Hepatocyte (in vitro differentiated cells): ENCODE measurements at regions not wholly inside any gene's neighbourhood (a gene's known extent, or its start where the extent isn't known, plus 50 kb on each side); places are given as distances from the start of the nearest gene placed in this dataset.

Experiments
- DNase-seq: peaks from one replicate; pipeline ENCODE4 v3.0.0-alpha.2; 2016; ENCODE audit warnings: low spot score
- H2AFZ ChIP-seq: fragments of 200-600 bp; sonication (generic); 2 replicates; pipeline ENCODE4 v1.6.0; 2016; ENCODE audit warnings: antibody characterized with exemption, mild to moderate bottlenecking
- H3K27ac ChIP-seq: fragments of 200-600 bp; sonication (generic); 2 replicates; pipeline ENCODE4 v1.5.1; 2016; ENCODE audit warnings: mild to moderate bottlenecking
- H3K27me3 ChIP-seq: fragments of 200-600 bp; sonication (generic); 2 replicates; pipeline ENCODE4 v1.6.1; 2016
- H3K36me3 ChIP-seq: fragments of 200-600 bp; sonication (generic); replicated peaks from 2 replicates; pipeline ENCODE4 v1.5.1; 2016; ENCODE audit warnings: low read depth; ENCODE audit not compliant: insufficient read depth
- H3K4me1 ChIP-seq: fragments of 200-600 bp; sonication (generic); 2 replicates; pipeline ENCODE4 v1.5.1; 2016; ENCODE audit warnings: mild to moderate bottlenecking, moderate library complexity; ENCODE audit not compliant: insufficient read depth
- H3K4me2 ChIP-seq: fragments of 200-600 bp; sonication (generic); 2 replicates; pipeline ENCODE4 v1.6.0; 2016
- H3K4me3 ChIP-seq: fragments of 200-600 bp; sonication (generic); 2 replicates; pipeline ENCODE4 v1.5.1; 2016; ENCODE audit warnings: mild to moderate bottlenecking
- H3K79me2 ChIP-seq: fragments of 200-600 bp; sonication (generic); 2 replicates; pipeline ENCODE4 v1.6.0; 2017; ENCODE audit warnings: mild to moderate bottlenecking
- H3K9me2 ChIP-seq: fragments of 200-600 bp; sonication (generic); replicated peaks from 2 replicates; pipeline ENCODE4 v1.6.0; 2017; ENCODE audit warnings: mild to moderate bottlenecking; ENCODE audit not compliant: insufficient read depth
- H3K9me3 ChIP-seq: fragments of 200-600 bp; sonication (generic); 2 replicates; pipeline ENCODE4 v1.5.1; 2016; ENCODE audit warnings: low read depth, mild to moderate bottlenecking
- H4K20me1 ChIP-seq: fragments of 200-600 bp; sonication (generic); 2 replicates; pipeline ENCODE4 v1.6.0; 2016; ENCODE audit warnings: mild to moderate bottlenecking; ENCODE audit not compliant: insufficient read depth, poor library complexity, severe bottlenecking
- EZH2 ChIP-seq: fragments of 200-600 bp; sonication (generic); IDR thresholded peaks from 2 replicates; pipeline ENCODE4 v1.6.1; 2016; ENCODE audit warnings: antibody characterized with exemption, mild to moderate bottlenecking, borderline replicate concordance
- EZH2phosphoT487 ChIP-seq: fragments of 200-600 bp; sonication (generic); IDR thresholded peaks from one replicate; pipeline ENCODE4 v1.6.1; 2018; ENCODE audit warnings: antibody characterized with exemption, mild to moderate bottlenecking, low read depth, moderate library complexity; ENCODE audit not compliant: unreplicated experiment, severe bottlenecking
- WGBS: methylation state at CpG from one replicate; pipeline ENCODE4 v1.1.6; 2016; ENCODE audit warnings: low lambda C conversion rate; ENCODE audit errors: missing lambda C conversion rate; 5-methylcytosine and 5-hydroxymethylcytosine counted together
- TF ChIP-seq, protein P1 (sequence below): fragments of 200-600 bp; sonication (generic); IDR thresholded peaks from 2 replicates; pipeline ENCODE4 v1.5.1; 2016; ENCODE audit warnings: antibody characterized with exemption, mild to moderate bottlenecking; ENCODE audit not compliant: poor library complexity

DNA sequence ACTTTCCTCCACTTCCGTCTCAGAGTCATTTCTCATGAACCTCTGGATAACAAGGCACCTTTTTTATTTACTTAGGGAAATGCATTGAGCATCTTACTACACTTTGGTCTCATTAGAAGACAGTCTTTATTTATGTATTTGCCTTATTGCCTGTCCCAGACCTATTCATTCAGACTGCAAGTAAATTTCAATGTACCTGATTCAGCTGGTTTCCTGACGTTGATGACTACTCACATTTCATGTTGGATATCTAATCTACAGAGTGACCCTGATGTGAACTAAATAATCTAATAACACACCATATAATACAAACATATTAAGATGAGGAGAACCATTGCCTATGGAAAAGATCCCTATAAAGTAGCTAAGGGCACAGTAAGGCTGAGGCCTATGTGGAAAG lies 267.7 kb downstream of the SLC6A15 start:
- H3K4me3 ChIP-seq = no peak overlapping the region
- H3K9me3 ChIP-seq = no peaks in the 10 kb centered on the region
- TF ChIP-seq EZH2phosphoT487 = no peak
- TF ChIP-seq, protein P1, sequence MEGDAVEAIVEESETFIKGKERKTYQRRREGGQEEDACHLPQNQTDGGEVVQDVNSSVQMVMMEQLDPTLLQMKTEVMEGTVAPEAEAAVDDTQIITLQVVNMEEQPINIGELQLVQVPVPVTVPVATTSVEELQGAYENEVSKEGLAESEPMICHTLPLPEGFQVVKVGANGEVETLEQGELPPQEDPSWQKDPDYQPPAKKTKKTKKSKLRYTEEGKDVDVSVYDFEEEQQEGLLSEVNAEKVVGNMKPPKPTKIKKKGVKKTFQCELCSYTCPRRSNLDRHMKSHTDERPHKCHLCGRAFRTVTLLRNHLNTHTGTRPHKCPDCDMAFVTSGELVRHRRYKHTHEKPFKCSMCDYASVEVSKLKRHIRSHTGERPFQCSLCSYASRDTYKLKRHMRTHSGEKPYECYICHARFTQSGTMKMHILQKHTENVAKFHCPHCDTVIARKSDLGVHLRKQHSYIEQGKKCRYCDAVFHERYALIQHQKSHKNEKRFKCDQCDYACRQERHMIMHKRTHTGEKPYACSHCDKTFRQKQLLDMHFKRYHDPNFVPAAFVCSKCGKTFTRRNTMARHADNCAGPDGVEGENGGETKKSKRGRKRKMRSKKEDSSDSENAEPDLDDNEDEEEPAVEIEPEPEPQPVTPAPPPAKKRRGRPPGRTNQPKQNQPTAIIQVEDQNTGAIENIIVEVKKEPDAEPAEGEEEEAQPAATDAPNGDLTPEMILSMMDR = no peak
- TF ChIP-seq EZH2 = no peak
- H3K4me2 ChIP-seq = no peak overlapping the region
- H3K4me1 ChIP-seq = no peaks in the 10 kb centered on the region
- WGBS = 59% methylated on average over 2 of the region's 2 CpGs
- no peaks in the 10 kb centered on the region for H3K36me3 ChIP-seq
- no peaks in the 10 kb centered on the region for H3K9me2 ChIP-seq
- no peak overlapping the region for H2AFZ ChIP-seq
- no peak overlapping the region for H3K27ac ChIP-seq
- H3K79me2 ChIP-seq = no peaks in the 10 kb centered on the region
- DNase-seq = no peak
- H3K27me3 ChIP-seq = no peaks in the 10 kb centered on the region
- H4K20me1 ChIP-seq = no peaks in the 10 kb centered on the region

- Histone ChIP-seq H3K27me3 (no peaks in the 10 kb centered on the region), H3K27ac (no peak overlapping the region), H3K4me3 (no peak overlapping the region), H3K9me2 (no peaks in the 10 kb centered on the region), H3K36me3 (no peaks in the 10 kb centered on the region), H2AFZ (no peak overlapping the region), H3K4me2 (no peak overlapping the region), H4K20me1 (no peaks in the 10 kb centered on the region), H3K4me1 (no peaks in the 10 kb centered on the region), H3K9me3 (no peaks in the 10 kb centered on the region), H3K79me2 (no peaks in the 10 kb centered on the region)
- whole genome bisulfite sequencing = 93% methylated on average over 1 of the region's 1 CpG
- no peak for DNase-seq
- TF ChIP-seq EZH2 (no peak), EZH2phosphoT487 (no peak)
- TF ChIP-seq, protein P1 = no peak
Measured at GRCh38 chr12:84643993-84644392, 268.6 kb downstream of the SLC6A15 start.

DNA sequence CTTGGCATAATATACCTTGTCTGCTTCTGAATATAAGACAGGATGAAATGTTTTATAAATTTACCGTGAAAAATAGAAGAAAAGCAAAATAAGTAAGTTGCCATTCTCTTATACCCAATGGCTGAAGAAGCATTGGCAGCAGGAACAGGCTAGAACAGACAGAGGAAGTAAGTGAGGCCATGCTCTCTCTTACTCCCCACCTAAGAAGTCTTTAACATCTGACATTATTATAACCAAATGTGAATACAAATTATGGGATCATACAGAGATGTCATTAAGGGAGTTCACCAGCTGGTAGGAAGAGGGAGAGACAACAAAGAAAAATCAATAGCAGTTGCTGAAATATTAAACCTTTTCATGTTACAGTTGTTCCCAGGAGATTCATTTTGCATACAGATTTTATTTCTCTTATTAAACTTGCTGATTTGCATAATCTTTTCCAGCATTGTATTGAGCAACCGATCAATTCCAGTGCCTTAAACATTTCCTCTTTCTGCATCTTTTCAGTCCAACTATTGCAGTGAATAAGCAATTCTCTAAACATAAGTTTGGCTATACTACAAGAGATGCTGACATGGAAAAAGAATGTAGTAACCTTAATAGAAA lies 270.6 kb downstream of the SLC6A15 start:
- TF ChIP-seq, protein P1 = no peak
- TF ChIP-seq EZH2 = no peak
- TF ChIP-seq EZH2phosphoT487 = no peak
- WGBS = 57% methylated on average over 2 of the region's 2 CpGs

More for the DNA sequence above, 270.6 kb downstream of the SLC6A15 start:
- no peak for DNase-seq
- no peaks in the 10 kb centered on the region for H3K9me2 ChIP-seq
- H3K79me2 ChIP-seq = no peaks in the 10 kb centered on the region
- no peak overlapping the region for H3K4me2 ChIP-seq
- H3K36me3 ChIP-seq = no peaks in the 10 kb centered on the region
- no peaks in the 10 kb centered on the region for H3K27me3 ChIP-seq
- no peaks in the 10 kb centered on the region for H4K20me1 ChIP-seq
- no peak overlapping the region for H2AFZ ChIP-seq
- H3K4me1 ChIP-seq = no peaks in the 10 kb centered on the region
- no peak overlapping the region for H3K27ac ChIP-seq
- no peak overlapping the region for H3K4me3 ChIP-seq
- no peaks in the 10 kb centered on the region for H3K9me3 ChIP-seq
